Neural progenitor cell (in vitro differentiated cells): ENCODE measurements at regions not wholly inside any gene's neighbourhood (a gene's known extent, or its start where the extent isn't known, plus 50 kb on each side); places are given as distances from the start of the nearest gene placed in this dataset.
A peak's percentile ranks its signal among the peaks of the same experiment; 100 is the strongest.

ENCODE experiments used
- DNase-seq: peaks from one replicate; pipeline ENCODE4 v3.0.0-alpha.2; 2016; ENCODE audit warnings: low spot score
- H2AFZ ChIP-seq: fragments of 200-600 bp; sonication (generic); replicated peaks from 2 replicates; pipeline ENCODE4 v1.6.1; 2016; ENCODE audit warnings: antibody characterized with exemption
- H3F3A ChIP-seq: fragments of 200-600 bp; sonication (generic); 2 replicates; pipeline ENCODE4 v1.6.1; 2016; ENCODE audit warnings: antibody characterized with exemption, low read depth
- H3K27ac ChIP-seq: fragments of 200-600 bp; sonication (generic); 2 replicates; pipeline ENCODE4 v1.5.1; 2016; ENCODE audit warnings: mild to moderate bottlenecking
- H3K27me3 ChIP-seq: fragments of 200-600 bp; sonication (generic); 2 replicates; pipeline ENCODE4 v1.6.1; 2016; ENCODE audit warnings: mild to moderate bottlenecking, moderate library complexity
- H3K36me3 ChIP-seq: fragments of 200-600 bp; sonication (generic); 2 replicates; pipeline ENCODE4 v1.5.1; 2016
- H3K4me1 ChIP-seq: fragments of 200-600 bp; sonication (generic); 2 replicates; pipeline ENCODE4 v1.6.1; 2016; ENCODE audit warnings: mixed run types
- H3K4me2 ChIP-seq: fragments of 200-600 bp; sonication (generic); 2 replicates; pipeline ENCODE4 v1.6.1; 2016
- H3K4me3 ChIP-seq: fragments of 200-600 bp; sonication (generic); 2 replicates; pipeline ENCODE4 v1.5.1; 2016
- H3K79me2 ChIP-seq: fragments of 200-600 bp; sonication (generic); 2 replicates; pipeline ENCODE4 v1.6.1; 2016; ENCODE audit warnings: low read depth
- H3K9ac ChIP-seq: fragments of 200-600 bp; sonication (generic); 2 replicates; pipeline ENCODE4 v1.6.1; 2016
- H3K9me3 ChIP-seq: fragments of 200-600 bp; sonication (generic); 2 replicates; pipeline ENCODE4 v1.5.1; 2016; ENCODE audit warnings: low read depth
- H4K20me1 ChIP-seq: fragments of 200-600 bp; sonication (generic); 2 replicates; pipeline ENCODE4 v1.6.1; 2016; ENCODE audit warnings: low read depth
- H3K27ac Mint-ChIP-seq: 3 replicates; pipeline ENCODE4 v1.8.0; 2021; ENCODE audit warnings: mixed read lengths
- H3K27me3 Mint-ChIP-seq: 2 replicates; pipeline ENCODE4 v1.8.0; 2022; ENCODE audit warnings: low read depth, mild to moderate bottlenecking, inconsistent platforms, moderate library complexity, mixed read lengths; ENCODE audit not compliant: insufficient read depth
- H3K36me3 Mint-ChIP-seq: 3 replicates; pipeline ENCODE4 v1.8.0; 2021; ENCODE audit warnings: mixed read lengths
- H3K4me1 Mint-ChIP-seq: 3 replicates; pipeline ENCODE4 v1.8.0; 2021; ENCODE audit warnings: mixed read lengths
- H3K4me3 Mint-ChIP-seq: 3 replicates; pipeline ENCODE4 v1.8.0; 2021; ENCODE audit warnings: mild to moderate bottlenecking, moderate library complexity, mixed read lengths
- H3K9me3 Mint-ChIP-seq: 3 replicates; pipeline ENCODE4 v1.8.0; 2020; ENCODE audit warnings: mixed read lengths
- EZH2 ChIP-seq: fragments of 200-600 bp; sonication (generic); IDR thresholded peaks from 2 replicates; pipeline ENCODE4 v1.6.1; 2017; ENCODE audit warnings: antibody characterized with exemption, mild to moderate bottlenecking, moderate library complexity
- EZH2phosphoT487 ChIP-seq: fragments of 200-600 bp; sonication (generic); IDR thresholded peaks from 2 replicates; pipeline ENCODE4 v1.6.1; 2017; ENCODE audit warnings: antibody characterized with exemption
- TF ChIP-seq, protein P1 (sequence below): fragments of 200-600 bp; sonication (generic); IDR thresholded peaks from 2 replicates; pipeline ENCODE4 v1.5.1; 2017; ENCODE audit warnings: antibody characterized with exemption, mild to moderate bottlenecking

DNA sequence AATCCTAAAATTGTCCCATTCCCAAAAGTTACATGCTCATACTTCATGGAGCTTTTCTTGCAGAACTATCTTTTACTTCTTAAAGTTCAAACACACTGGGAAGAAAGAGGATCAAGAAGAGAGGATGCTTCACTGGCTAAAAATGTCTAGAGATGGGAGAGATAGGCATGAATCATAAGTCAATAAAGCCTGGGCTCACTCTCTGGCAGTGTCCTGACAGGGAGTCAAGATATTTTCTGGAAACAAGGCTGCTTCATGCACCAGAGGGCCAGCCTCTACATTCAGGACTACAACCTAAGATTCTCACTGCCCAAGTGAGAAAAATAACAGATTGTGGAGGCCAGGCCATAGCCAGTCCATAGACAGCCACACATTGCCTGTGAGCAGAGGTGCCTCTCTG lies 1358.4 kb downstream of the EFNA5 start:
- no peaks in the 10 kb centered on the region for H3K4me1 Mint-ChIP-seq
- Histone ChIP-seq H3K27ac (no peak overlapping the region), H3K9ac (no peak overlapping the region), H3F3A (no peaks in the 10 kb centered on the region), H3K9me3 (no peaks in the 10 kb centered on the region), H3K36me3 (no peaks in the 10 kb centered on the region), H2AFZ (no peak overlapping the region), H4K20me1 (no peaks in the 10 kb centered on the region), H3K4me1 (no peaks in the 10 kb centered on the region), H3K4me2 (no peak overlapping the region), H3K79me2 (no peaks in the 10 kb centered on the region), H3K27me3 (no peaks in the 10 kb centered on the region), H3K4me3 (no peak overlapping the region)
- no peaks in the 10 kb centered on the region for H3K36me3 Mint-ChIP-seq
- H3K27ac Mint-ChIP-seq: no peak overlapping the region
- TF ChIP-seq, protein P1, sequence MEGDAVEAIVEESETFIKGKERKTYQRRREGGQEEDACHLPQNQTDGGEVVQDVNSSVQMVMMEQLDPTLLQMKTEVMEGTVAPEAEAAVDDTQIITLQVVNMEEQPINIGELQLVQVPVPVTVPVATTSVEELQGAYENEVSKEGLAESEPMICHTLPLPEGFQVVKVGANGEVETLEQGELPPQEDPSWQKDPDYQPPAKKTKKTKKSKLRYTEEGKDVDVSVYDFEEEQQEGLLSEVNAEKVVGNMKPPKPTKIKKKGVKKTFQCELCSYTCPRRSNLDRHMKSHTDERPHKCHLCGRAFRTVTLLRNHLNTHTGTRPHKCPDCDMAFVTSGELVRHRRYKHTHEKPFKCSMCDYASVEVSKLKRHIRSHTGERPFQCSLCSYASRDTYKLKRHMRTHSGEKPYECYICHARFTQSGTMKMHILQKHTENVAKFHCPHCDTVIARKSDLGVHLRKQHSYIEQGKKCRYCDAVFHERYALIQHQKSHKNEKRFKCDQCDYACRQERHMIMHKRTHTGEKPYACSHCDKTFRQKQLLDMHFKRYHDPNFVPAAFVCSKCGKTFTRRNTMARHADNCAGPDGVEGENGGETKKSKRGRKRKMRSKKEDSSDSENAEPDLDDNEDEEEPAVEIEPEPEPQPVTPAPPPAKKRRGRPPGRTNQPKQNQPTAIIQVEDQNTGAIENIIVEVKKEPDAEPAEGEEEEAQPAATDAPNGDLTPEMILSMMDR: no peak
- TF ChIP-seq EZH2: no peak
- TF ChIP-seq EZH2phosphoT487: no peak
- no peak for DNase-seq
- no peak overlapping the region for H3K4me3 Mint-ChIP-seq
- H3K9me3 Mint-ChIP-seq: no peaks in the 10 kb centered on the region
- no peaks in the 10 kb centered on the region for H3K27me3 Mint-ChIP-seq

GRCh38 chr5:106311230-106311915 lies 1359.4 kb downstream of the EFNA5 start:
- H3K4me3 ChIP-seq: no peak overlapping the region
- H3K27me3 Mint-ChIP-seq: no peaks in the 10 kb centered on the region
- no peak overlapping the region for H2AFZ ChIP-seq

DNA sequence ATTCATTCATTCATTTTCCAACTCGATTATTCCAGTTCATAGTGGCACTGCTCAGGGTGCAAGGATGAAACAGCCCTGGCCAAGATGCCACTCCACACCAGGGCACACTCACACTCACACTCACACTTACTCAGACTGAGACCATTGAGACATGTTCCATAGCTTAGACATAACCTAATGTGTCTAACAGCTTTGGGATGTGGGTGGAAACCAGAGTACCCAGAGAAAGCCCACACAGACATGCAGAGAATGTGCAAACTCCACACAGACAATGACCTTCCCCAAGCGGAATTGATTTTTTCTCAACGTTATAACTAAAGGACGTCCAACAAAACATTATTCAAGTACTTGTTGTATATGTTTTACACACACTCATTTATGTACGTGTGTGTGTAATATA lies 1363.5 kb downstream of the EFNA5 start:
- Mint-ChIP-seq H3K4me3 (no peak overlapping the region), H3K36me3 (no peaks in the 10 kb centered on the region), H3K27me3 (no peaks in the 10 kb centered on the region), H3K27ac (peak overlapping the region; percentile 32), H3K9me3 (no peaks in the 10 kb centered on the region), H3K4me1 (no peaks in the 10 kb centered on the region)
- H3F3A ChIP-seq: no peaks in the 10 kb centered on the region
- no peak overlapping the region for H2AFZ ChIP-seq
- no peaks in the 10 kb centered on the region for H4K20me1 ChIP-seq
- TF ChIP-seq, protein P1: no peak
- no peak for TF ChIP-seq EZH2
- TF ChIP-seq EZH2phosphoT487: no peak
- no peak overlapping the region for H3K4me3 ChIP-seq
- H3K9ac ChIP-seq: no peak overlapping the region
- DNase-seq: no peak
- no peaks in the 10 kb centered on the region for H3K4me1 ChIP-seq
- no peaks in the 10 kb centered on the region for H3K36me3 ChIP-seq
- H3K9me3 ChIP-seq: no peaks in the 10 kb centered on the region
- no peak overlapping the region for H3K4me2 ChIP-seq
- H3K79me2 ChIP-seq: no peaks in the 10 kb centered on the region
- no peak overlapping the region for H3K27ac ChIP-seq
- H3K27me3 ChIP-seq: no peaks in the 10 kb centered on the region

More at GRCh38 chr5:106311230-106311915, 1359.4 kb downstream of the EFNA5 start:
- DNase-seq: no peak
- no peaks in the 10 kb centered on the region for H3K4me1 Mint-ChIP-seq
- Histone ChIP-seq H3K79me2 (no peaks in the 10 kb centered on the region), H3K4me1 (no peaks in the 10 kb centered on the region), H3K36me3 (no peaks in the 10 kb centered on the region), H3K9ac (no peak overlapping the region), H3K27me3 (no peaks in the 10 kb centered on the region), H3K27ac (no peak overlapping the region), H3K4me2 (no peak overlapping the region), H3F3A (no peaks in the 10 kb centered on the region), H4K20me1 (no peaks in the 10 kb centered on the region), H3K9me3 (no peaks in the 10 kb centered on the region)
- H3K36me3 Mint-ChIP-seq: no peaks in the 10 kb centered on the region
- H3K27ac Mint-ChIP-seq: no peak overlapping the region
- TF ChIP-seq EZH2phosphoT487 (no peak), EZH2 (no peak)
- TF ChIP-seq, protein P1: no peak
- H3K4me3 Mint-ChIP-seq: no peak overlapping the region
- H3K9me3 Mint-ChIP-seq: no peaks in the 10 kb centered on the region
